ENCODE measurements at regions not wholly inside any gene's neighbourhood (a gene's known extent, or its start where the extent isn't known, plus 50 kb on each side); places are given as distances from the start of the nearest gene placed in this dataset.

DNA sequence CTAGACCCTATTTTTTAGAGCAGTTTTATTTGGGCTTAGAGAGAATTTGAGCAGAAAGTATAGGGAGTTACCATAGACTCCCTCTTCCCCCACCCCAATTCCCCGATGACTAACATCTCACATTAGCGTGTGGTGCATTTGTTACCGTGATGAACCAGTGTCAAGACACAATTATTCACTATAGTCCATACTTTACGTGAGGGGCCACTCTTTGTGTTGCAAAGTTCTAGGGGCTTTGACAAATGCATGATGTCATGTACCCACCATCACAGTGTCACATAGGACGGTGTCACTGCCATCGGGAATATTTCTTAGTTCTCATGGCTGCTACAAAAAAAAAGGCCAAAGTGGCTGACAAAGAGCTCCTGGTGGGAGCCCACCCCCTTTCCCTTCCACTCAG, 119.1 kb downstream of the PHETA1 start:
- TF ChIP-seq, protein P1, sequence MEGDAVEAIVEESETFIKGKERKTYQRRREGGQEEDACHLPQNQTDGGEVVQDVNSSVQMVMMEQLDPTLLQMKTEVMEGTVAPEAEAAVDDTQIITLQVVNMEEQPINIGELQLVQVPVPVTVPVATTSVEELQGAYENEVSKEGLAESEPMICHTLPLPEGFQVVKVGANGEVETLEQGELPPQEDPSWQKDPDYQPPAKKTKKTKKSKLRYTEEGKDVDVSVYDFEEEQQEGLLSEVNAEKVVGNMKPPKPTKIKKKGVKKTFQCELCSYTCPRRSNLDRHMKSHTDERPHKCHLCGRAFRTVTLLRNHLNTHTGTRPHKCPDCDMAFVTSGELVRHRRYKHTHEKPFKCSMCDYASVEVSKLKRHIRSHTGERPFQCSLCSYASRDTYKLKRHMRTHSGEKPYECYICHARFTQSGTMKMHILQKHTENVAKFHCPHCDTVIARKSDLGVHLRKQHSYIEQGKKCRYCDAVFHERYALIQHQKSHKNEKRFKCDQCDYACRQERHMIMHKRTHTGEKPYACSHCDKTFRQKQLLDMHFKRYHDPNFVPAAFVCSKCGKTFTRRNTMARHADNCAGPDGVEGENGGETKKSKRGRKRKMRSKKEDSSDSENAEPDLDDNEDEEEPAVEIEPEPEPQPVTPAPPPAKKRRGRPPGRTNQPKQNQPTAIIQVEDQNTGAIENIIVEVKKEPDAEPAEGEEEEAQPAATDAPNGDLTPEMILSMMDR (IDR thresholded peaks at IDR 0.05): no peak
- TF ChIP-seq EP300 (IDR thresholded peaks at IDR 0.05): no peak
- TF ChIP-seq POLR2A (IDR thresholded peaks at IDR 0.05): no peak

Data from ovary (tissue), 3 donors.